GM12873 (cell line): ENCODE measurements at regions not wholly inside any gene's neighbourhood (a gene's known extent, or its start where the extent isn't known, plus 50 kb on each side); places are given as distances from the start of the nearest gene placed in this dataset.

Experiments
- CTCF ChIP-seq: IDR thresholded peaks from 2 replicates; pipeline ENCODE4 v1.5.1; 2012; ENCODE audit warnings: low read depth, mild to moderate bottlenecking, moderate library complexity, low read length, control low read depth; ENCODE audit not compliant: insufficient read depth; ENCODE audit errors: missing control alignments

- TF ChIP-seq CTCF: no peak
Measured at GRCh38 chr5:99998319-99998718, 536.9 kb upstream of the FAM174A start.

GRCh38 chr5:99995407-99995806, 539.8 kb upstream of the FAM174A start:
- TF ChIP-seq CTCF: no peak

GRCh38 chr5:99973779-99974178, 561.4 kb upstream of the FAM174A start:
- no peak for TF ChIP-seq CTCF

- no peak for TF ChIP-seq CTCF
Measured at GRCh38 chr5:99955962-99956361, 579.2 kb upstream of the FAM174A start.

GRCh38 chr5:99955006-99955405, 580.2 kb upstream of the FAM174A start:
- no peak for TF ChIP-seq CTCF

- no peak for TF ChIP-seq CTCF
Measured at GRCh38 chr5:99949969-99950524, 585.1 kb upstream of the FAM174A start.

GRCh38 chr5:99949361-99949760, 585.8 kb upstream of the FAM174A start:
- TF ChIP-seq CTCF: no peak
